ENCODE measurements at regions not wholly inside any gene's neighbourhood (a gene's known extent, or its start where the extent isn't known, plus 50 kb on each side); places are given as distances from the start of the nearest gene placed in this dataset.
A peak's percentile ranks its signal among the peaks of the same experiment; 100 is the strongest.
"Not testable (repeated sequence)": the region's sequence is repeated elsewhere in the genome, so short reads cannot be mapped to it uniquely, and the experiment has no call there.

- DNase-seq (ENCODE audit: low read depth, low spot score): peak; percentile 12
Measured at GRCh38 chr9:71364186-71364955, 242.9 kb upstream of the TRPM3 start.

- DNase-seq (ENCODE audit: low read depth, low spot score): no peak
Measured at GRCh38 chr9:71363286-71363961, 242.0 kb upstream of the TRPM3 start.

GRCh38 chr9:71361357-71361756, 239.9 kb upstream of the TRPM3 start:
- no peak for DNase-seq (ENCODE audit: low read depth, low spot score)

- no peak for DNase-seq (ENCODE audit: low read depth, low spot score)
Measured at GRCh38 chr9:71357346-71357745, 235.9 kb upstream of the TRPM3 start.

- no peak for DNase-seq (ENCODE audit: low read depth, low spot score)
Measured at GRCh38 chr9:71355884-71356283, 234.5 kb upstream of the TRPM3 start.

GRCh38 chr9:71353720-71354119, 232.3 kb upstream of the TRPM3 start:
- DNase-seq (ENCODE audit: low read depth, low spot score): peak; percentile 23

- no peak for DNase-seq (ENCODE audit: low read depth, low spot score)
Measured at GRCh38 chr9:71352837-71353236, 231.4 kb upstream of the TRPM3 start.

- peak; percentile 80 for DNase-seq (ENCODE audit: low read depth, low spot score)
Measured at GRCh38 chr9:71349218-71349617, 227.8 kb upstream of the TRPM3 start.

- DNase-seq (ENCODE audit: low read depth, low spot score): no peak
Measured at GRCh38 chr9:71333321-71333720, 211.9 kb upstream of the TRPM3 start.

- DNase-seq (ENCODE audit: low read depth, low spot score): no peak
Measured at GRCh38 chr9:71331603-71332002, 210.2 kb upstream of the TRPM3 start.

GRCh38 chr9:71329873-71330272, 208.5 kb upstream of the TRPM3 start:
- no peak for DNase-seq (ENCODE audit: low read depth, low spot score)

- DNase-seq (ENCODE audit: low read depth, low spot score): no peak
Measured at GRCh38 chr9:71326360-71326759, 204.9 kb upstream of the TRPM3 start.

- no peak for DNase-seq (ENCODE audit: low read depth, low spot score)
Measured at GRCh38 chr9:71323357-71323756, 201.9 kb upstream of the TRPM3 start.

- no peak for DNase-seq (ENCODE audit: low read depth, low spot score)
Measured at GRCh38 chr9:71322311-71322710, 200.9 kb upstream of the TRPM3 start.

GRCh38 chr9:71308454-71308853, 187.0 kb upstream of the TRPM3 start:
- peak; percentile 34 for DNase-seq (ENCODE audit: low read depth, low spot score)

- no peak for DNase-seq (ENCODE audit: low read depth, low spot score)
Measured at GRCh38 chr9:71306134-71306533, 184.7 kb upstream of the TRPM3 start.

- DNase-seq (ENCODE audit: low read depth, low spot score): no peak
Measured at GRCh38 chr9:71303351-71303750, 181.9 kb upstream of the TRPM3 start.

GRCh38 chr9:71302776-71303175, 181.4 kb upstream of the TRPM3 start:
- DNase-seq (ENCODE audit: low read depth, low spot score): no peak

- DNase-seq (ENCODE audit: low read depth, low spot score): no peak
Measured at GRCh38 chr9:71295928-71296327, 174.5 kb upstream of the TRPM3 start.

- DNase-seq (ENCODE audit: low read depth, low spot score): no peak
Measured at GRCh38 chr9:71286146-71286545, 164.7 kb upstream of the TRPM3 start.

GRCh38 chr9:71285191-71285656, 163.8 kb upstream of the TRPM3 start:
- DNase-seq (ENCODE audit: low read depth, low spot score): peak; percentile 82

GRCh38 chr9:71282116-71282515, 160.7 kb upstream of the TRPM3 start:
- not testable (repeated sequence) for DNase-seq (ENCODE audit: low read depth, low spot score)

GRCh38 chr9:71279151-71279739, 157.8 kb upstream of the TRPM3 start:
- no peak for DNase-seq (ENCODE audit: low read depth, low spot score)
